NT2/D1 (cell line): ENCODE measurements at regions not wholly inside any gene's neighbourhood (a gene's known extent, or its start where the extent isn't known, plus 50 kb on each side); places are given as distances from the start of the nearest gene placed in this dataset.

Experiments used
- SUZ12 ChIP-seq: IDR thresholded peaks from 2 replicates; pipeline ENCODE4 v1.6.1; 2011; ENCODE audit not compliant: insufficient read length, insufficient read depth; ENCODE audit errors: extremely low read depth
- YY1 ChIP-seq: IDR thresholded peaks from 2 replicates; pipeline ENCODE4 v1.6.1; 2011; ENCODE audit not compliant: insufficient read length, insufficient read depth
- ZNF274 ChIP-seq: IDR thresholded peaks from 2 replicates; pipeline ENCODE4 v1.6.1; 2011; ENCODE audit warnings: mild to moderate bottlenecking, low read depth, low read length

DNA sequence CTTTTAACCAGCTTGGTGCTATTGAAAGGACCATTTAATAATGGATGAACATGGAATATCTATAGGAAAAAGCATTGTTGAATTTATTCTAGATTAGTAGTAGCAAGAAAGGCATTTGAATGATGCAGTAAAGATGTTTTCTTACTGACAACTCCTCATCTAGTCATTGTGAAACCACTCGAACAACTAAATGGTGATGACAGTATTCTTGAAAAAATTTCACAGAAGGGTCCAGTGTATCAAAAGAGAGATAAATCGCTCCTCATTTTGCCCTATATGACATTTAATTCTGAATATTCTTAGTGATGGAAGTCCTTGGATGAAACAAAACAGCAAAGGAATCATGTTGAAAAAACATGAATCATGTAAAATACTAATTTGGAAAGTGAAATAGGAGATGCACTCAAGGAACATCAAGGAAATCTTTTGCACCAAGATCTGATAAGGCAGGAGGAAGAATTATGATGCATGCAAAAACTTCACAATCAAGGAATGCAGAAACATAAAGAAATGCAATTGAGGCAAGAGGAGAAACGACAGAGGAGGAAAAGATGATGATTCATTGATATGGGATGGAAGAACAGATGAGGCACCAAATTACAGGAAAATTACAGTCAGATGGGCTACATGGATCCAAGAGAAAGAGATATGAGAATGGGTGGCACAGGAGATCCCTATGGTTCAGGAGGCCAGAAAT, 190.4 kb downstream of the DDX3Y start:
- TF ChIP-seq SUZ12 (no peak), YY1 (no peak), ZNF274 (no peak)
